HG03439 (cell line): ENCODE measurements at regions not wholly inside any gene's neighbourhood (a gene's known extent, or its start where the extent isn't known, plus 50 kb on each side); places are given as distances from the start of the nearest gene placed in this dataset.
"Not testable (repeated sequence)": the region's sequence is repeated elsewhere in the genome, so short reads cannot be mapped to it uniquely, and the experiment has no call there.

Experiments used
- ATAC-seq: cut with Tn5 transposase; IDR thresholded peaks from one replicate; pipeline ENCODE4 v1.9.1; 2021; ENCODE audit warnings: mild to moderate bottlenecking, moderate library complexity; ENCODE audit not compliant: unreplicated experiment

- ATAC-seq, result no peak
Measured at GRCh38 chr4:186813377-186814068, 89.9 kb upstream of the FAT1 start.

GRCh38 chr4:186814535-186815070 is 90.9 kb upstream of the FAT1 start:
- ATAC-seq, result no peak

GRCh38 chr4:186819342-186820086 is 95.9 kb upstream of the FAT1 start:
- ATAC-seq, result no peak

- ATAC-seq, result no peak
Measured at GRCh38 chr4:186820391-186820891, 96.8 kb upstream of the FAT1 start.

- no peak for ATAC-seq
Measured at GRCh38 chr4:186823989-186824388, 100.3 kb upstream of the FAT1 start.

- ATAC-seq, result no peak
Measured at GRCh38 chr4:186825069-186825468, 101.4 kb upstream of the FAT1 start.

GRCh38 chr4:186826006-186826405 is 102.3 kb upstream of the FAT1 start:
- ATAC-seq, result no peak

- ATAC-seq, result no peak
Measured at GRCh38 chr4:186826846-186827533, 103.3 kb upstream of the FAT1 start.

GRCh38 chr4:186827534-186827897 is 103.9 kb upstream of the FAT1 start:
- ATAC-seq, result no peak

- no peak for ATAC-seq
Measured at GRCh38 chr4:186829097-186829496, 105.4 kb upstream of the FAT1 start.

- ATAC-seq, result no peak
Measured at GRCh38 chr4:186829740-186830449, 106.2 kb upstream of the FAT1 start.

GRCh38 chr4:186831574-186831973 is 107.9 kb upstream of the FAT1 start:
- no peak for ATAC-seq

- ATAC-seq, result no peak
Measured at GRCh38 chr4:186832906-186833305, 109.2 kb upstream of the FAT1 start.

- ATAC-seq, result not testable (repeated sequence)
Measured at GRCh38 chr4:186837463-186837862, 113.8 kb upstream of the FAT1 start.

- no peak for ATAC-seq
Measured at GRCh38 chr4:186838295-186838694, 114.6 kb upstream of the FAT1 start.

- ATAC-seq, result peak; percentile 94
Measured at GRCh38 chr4:186839122-186840037, 115.7 kb upstream of the FAT1 start.

- ATAC-seq, result no peak
Measured at GRCh38 chr4:186840222-186840701, 116.6 kb upstream of the FAT1 start.

- ATAC-seq, result no peak
Measured at GRCh38 chr4:186840771-186841301, 117.2 kb upstream of the FAT1 start.

- ATAC-seq, result no peak
Measured at GRCh38 chr4:186844059-186844681, 120.5 kb upstream of the FAT1 start.
